A673 (cell line): ENCODE measurements at regions not wholly inside any gene's neighbourhood (a gene's known extent, or its start where the extent isn't known, plus 50 kb on each side); places are given as distances from the start of the nearest gene placed in this dataset.
A peak's percentile ranks its signal among the peaks of the same experiment; 100 is the strongest.
"Not testable (repeated sequence)": the region's sequence is repeated elsewhere in the genome, so short reads cannot be mapped to it uniquely, and the experiment has no call there.

Experiments used
- BruUV-seq: library from RNA; stranded (reverse); fragments of 400-500 nt; replicated peaks from 2 replicates; lab custom pipeline; 2021; lab: Mats Ljungman, UMichigan
- CTCF ChIA-PET: fragments of 300-600 bp; sonication (Branson Sonifier 250); formaldehyde crosslinking; loops from one replicate; lab custom pipeline; 2022; ENCODE audit warnings: antibody characterized with exemption; lab: Charles Lee
- POLR2A ChIA-PET: fragments of 300-600 bp; sonication (Branson Sonifier 250); formaldehyde crosslinking; loops from one replicate; lab custom pipeline; 2022; ENCODE audit warnings: antibody characterized with exemption; ENCODE audit not compliant: low non-redundant PET; lab: Charles Lee
- DNase-seq: peaks from one replicate; pipeline ENCODE4 v3.0.0-alpha.2; 2015; ENCODE audit warnings: low spot score
- H3K27ac ChIP-seq: fragments of 200-600 bp; sonication (generic); 2 replicates; pipeline ENCODE4 v1.5.1; 2016; ENCODE audit warnings: mixed run types, low read depth, mild to moderate bottlenecking, mixed read lengths, antibody characterized with exemption, low read length; ENCODE audit not compliant: poor library complexity, severe bottlenecking
- H3K27me3 ChIP-seq: fragments of 200-600 bp; sonication (generic); replicated peaks from 2 replicates; pipeline ENCODE4 v1.6.1; 2017; ENCODE audit warnings: mixed run types, low read depth, mild to moderate bottlenecking, mixed read lengths, antibody characterized with exemption, low read length; ENCODE audit not compliant: insufficient read depth, poor library complexity
- H3K36me3 ChIP-seq: fragments of 200-600 bp; sonication (generic); 2 replicates; pipeline ENCODE4 v1.6.1; 2016; ENCODE audit warnings: mixed run types, mild to moderate bottlenecking, mixed read lengths, antibody characterized with exemption, low read length; ENCODE audit not compliant: insufficient read depth, poor library complexity, severe bottlenecking
- H3K4me1 ChIP-seq: fragments of 200-600 bp; sonication (generic); 2 replicates; pipeline ENCODE4 v1.6.1; 2017; ENCODE audit warnings: mixed run types, mild to moderate bottlenecking, mixed read lengths, antibody characterized with exemption, low read length; ENCODE audit not compliant: insufficient read depth, poor library complexity, severe bottlenecking
- H3K4me3 ChIP-seq: fragments of 200-600 bp; sonication (generic); 2 replicates; pipeline ENCODE4 v1.5.1; 2016; ENCODE audit warnings: low read depth, mixed run types, mild to moderate bottlenecking, mixed read lengths, low read length; ENCODE audit not compliant: poor library complexity, severe bottlenecking
- H3K9me3 ChIP-seq: fragments of 200-600 bp; sonication (generic); 2 replicates; pipeline ENCODE4 v1.6.1; 2016; ENCODE audit warnings: mixed run types, low read depth, mild to moderate bottlenecking, mixed read lengths, antibody characterized with exemption, low read length; ENCODE audit not compliant: poor library complexity, severe bottlenecking
- EZH2 ChIP-seq: fragments of 200-600 bp; sonication (generic); IDR thresholded peaks from 2 replicates; pipeline ENCODE4 v1.6.1; 2017; ENCODE audit warnings: borderline replicate concordance, low read depth, mild to moderate bottlenecking, mixed read lengths, antibody characterized with exemption, low read length; ENCODE audit not compliant: poor library complexity, severe bottlenecking
- intact Hi-C: fragments of 100-400 bp; cut with micrococcal nuclease; formaldehyde crosslinking; loops from one replicate; pipeline ENCODE4 v1.10.0; 2022; ENCODE audit not compliant: unreplicated experiment
- TF ChIP-seq, protein P1 (sequence below): fragments of 300-800, 200-600 bp; sonication (generic); conservative IDR thresholded peaks from 2 replicates; pipeline ENCODE4 v1.5.1; 2017; ENCODE audit warnings: low read depth, mild to moderate bottlenecking, antibody characterized with exemption, low read length, moderate library complexity, mixed read lengths

DNA sequence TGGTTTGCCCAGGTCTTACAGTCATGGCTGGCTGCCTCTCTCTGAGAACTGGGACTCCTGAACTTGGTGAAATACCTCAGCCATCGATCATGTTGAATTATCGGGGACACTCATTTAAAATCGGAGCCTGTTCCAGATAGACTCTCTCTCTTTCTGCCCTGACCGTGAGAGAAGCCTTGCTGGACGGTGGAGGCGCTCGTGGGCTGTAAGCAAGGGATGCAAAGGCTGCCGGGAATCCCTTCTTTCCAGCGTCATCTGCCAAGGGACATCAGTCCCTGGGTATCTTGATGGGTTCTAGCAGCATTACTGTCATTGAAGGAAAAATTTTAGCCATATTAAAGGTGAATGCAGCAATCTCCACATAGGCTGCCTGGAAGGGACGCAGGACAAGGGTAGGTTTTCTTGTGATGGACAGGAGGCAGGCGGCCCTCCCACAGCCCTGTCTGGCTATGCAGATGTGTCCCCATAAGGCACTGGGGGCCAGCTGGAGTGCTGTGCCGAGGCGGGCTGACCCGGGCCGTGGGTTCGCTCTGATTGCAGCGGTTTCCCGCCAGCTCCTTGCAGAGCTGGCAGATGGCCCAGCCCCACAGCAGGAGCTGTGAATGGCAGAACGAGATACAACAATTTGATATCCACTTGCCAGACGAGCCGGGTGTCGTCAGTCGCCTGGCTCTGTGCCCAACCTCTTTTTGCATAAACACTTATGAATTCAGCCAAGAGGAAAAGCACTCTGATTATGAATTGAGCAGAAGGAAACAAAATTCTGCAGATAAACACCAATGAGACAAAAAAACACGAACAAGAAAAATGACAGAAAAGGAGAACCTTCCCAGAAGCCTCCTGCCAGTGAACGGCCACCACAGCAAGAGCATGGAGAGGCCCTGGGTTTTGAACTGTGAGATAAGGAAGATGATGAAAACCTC lies 151.9 kb upstream of the ALDH3B2 start:
- H3K36me3 ChIP-seq, H3K9me3 ChIP-seq, H3K27me3 ChIP-seq, H3K27ac ChIP-seq, CTCF ChIA-PET, intact Hi-C loops, POLR2A ChIA-PET, BruUV-seq, H3K4me3 ChIP-seq, H3K4me1 ChIP-seq: not testable (repeated sequence)
- TF ChIP-seq, protein P1, sequence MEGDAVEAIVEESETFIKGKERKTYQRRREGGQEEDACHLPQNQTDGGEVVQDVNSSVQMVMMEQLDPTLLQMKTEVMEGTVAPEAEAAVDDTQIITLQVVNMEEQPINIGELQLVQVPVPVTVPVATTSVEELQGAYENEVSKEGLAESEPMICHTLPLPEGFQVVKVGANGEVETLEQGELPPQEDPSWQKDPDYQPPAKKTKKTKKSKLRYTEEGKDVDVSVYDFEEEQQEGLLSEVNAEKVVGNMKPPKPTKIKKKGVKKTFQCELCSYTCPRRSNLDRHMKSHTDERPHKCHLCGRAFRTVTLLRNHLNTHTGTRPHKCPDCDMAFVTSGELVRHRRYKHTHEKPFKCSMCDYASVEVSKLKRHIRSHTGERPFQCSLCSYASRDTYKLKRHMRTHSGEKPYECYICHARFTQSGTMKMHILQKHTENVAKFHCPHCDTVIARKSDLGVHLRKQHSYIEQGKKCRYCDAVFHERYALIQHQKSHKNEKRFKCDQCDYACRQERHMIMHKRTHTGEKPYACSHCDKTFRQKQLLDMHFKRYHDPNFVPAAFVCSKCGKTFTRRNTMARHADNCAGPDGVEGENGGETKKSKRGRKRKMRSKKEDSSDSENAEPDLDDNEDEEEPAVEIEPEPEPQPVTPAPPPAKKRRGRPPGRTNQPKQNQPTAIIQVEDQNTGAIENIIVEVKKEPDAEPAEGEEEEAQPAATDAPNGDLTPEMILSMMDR, result peak; percentile 51; the same call in 1 of the 2 replicates
- peak; percentile 85 for DNase-seq

DNA sequence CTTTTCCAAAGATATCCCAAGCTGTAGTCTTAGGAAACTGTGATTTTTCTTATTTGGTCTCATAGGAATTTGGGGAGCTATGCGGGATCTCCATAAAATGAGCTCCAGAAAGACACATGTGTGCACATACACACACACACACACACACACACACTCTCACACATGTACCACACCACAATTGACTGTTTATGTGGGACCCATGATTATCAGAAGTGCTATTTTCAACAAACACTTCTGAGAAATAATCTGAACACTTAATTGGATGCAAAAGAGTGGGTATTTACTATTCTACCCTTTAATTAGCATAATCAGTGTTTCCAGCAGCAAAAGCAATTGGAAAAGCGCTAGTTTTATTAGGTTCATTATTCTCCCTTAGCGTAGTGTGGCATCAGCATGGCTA lies 150.4 kb upstream of the ALDH3B2 start:
- H3K27me3 ChIP-seq, H3K36me3 ChIP-seq, BruUV-seq, H3K9me3 ChIP-seq, CTCF ChIA-PET, DNase-seq, intact Hi-C loops, H3K4me1 ChIP-seq, H3K4me3 ChIP-seq, H3K27ac ChIP-seq, POLR2A ChIA-PET: not testable (repeated sequence)

- Histone ChIP-seq H3K36me3 (no peaks in the 10 kb centered on the region), H3K4me1 (no peaks in the 10 kb centered on the region), H3K9me3 (no peaks in the 10 kb centered on the region), H3K27ac (no peak overlapping the region), H3K4me3 (no peak overlapping the region), H3K27me3 (peaks cover 4% of the 10 kb centered on the region)
- ChIA-PET POLR2A (no interaction called here), CTCF (no interaction called here)
- no peak for DNase-seq
- BruUV-seq, result no TSS peak
- intact Hi-C loops, result no loop called here
- TF ChIP-seq EZH2, result no peak
- TF ChIP-seq, protein P1, result no peak
These were observed 145.7 kb upstream of the ALDH3B2 start for GRCh38 chr11:67820081-67820480.

DNA sequence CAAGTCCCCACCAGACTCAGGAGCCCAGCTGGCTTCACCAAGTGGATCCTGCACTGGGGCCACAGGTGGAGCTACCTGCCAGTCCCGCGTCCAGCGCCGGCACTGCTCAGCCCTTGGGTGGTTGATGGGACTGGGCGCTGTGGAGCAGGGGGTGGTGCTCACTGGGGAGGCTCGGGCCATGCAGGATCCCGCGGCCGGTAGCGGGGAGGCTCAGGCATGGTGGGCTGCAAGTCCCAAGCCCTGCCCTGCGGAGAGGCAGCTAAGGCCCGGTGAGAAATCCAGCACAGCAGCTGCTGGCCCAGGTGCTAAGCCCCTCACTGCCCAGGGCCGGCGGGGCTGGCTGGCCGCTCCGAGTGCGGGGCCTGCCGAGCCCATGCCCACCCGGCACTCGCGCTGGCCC lies 143.1 kb upstream of the ALDH3B2 start:
- POLR2A ChIA-PET, BruUV-seq, CTCF ChIA-PET: not testable (repeated sequence)

DNA sequence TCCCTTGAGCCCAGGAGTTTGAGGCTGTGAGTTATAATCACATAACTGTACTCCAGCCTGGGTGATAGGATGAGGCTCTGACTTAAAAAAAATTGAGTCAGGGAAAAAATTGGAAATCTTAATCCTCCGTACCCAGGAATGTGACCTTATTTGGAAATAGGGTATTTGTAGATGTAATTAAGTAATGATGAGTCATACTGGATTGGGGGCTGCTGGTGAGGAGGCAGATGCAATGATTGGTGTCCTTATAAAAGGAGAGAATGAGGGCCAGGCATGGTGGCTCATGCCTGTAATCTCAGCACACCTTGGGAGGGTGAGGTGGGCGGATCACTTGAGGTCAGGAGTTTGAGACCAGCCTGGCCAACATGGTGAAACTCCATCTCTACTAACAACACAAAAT lies 134.9 kb upstream of the ALDH3B2 start:
- H3K4me1 ChIP-seq, BruUV-seq, H3K36me3 ChIP-seq, CTCF ChIA-PET, intact Hi-C loops, H3K27ac ChIP-seq, POLR2A ChIA-PET, H3K9me3 ChIP-seq, H3K27me3 ChIP-seq, H3K4me3 ChIP-seq: not testable (repeated sequence)
- peak; percentile 45 for DNase-seq

More for the DNA sequence above, 143.1 kb upstream of the ALDH3B2 start:
- DNase-seq, intact Hi-C loops, H3K36me3 ChIP-seq, H3K27me3 ChIP-seq, H3K4me1 ChIP-seq, H3K4me3 ChIP-seq, H3K27ac ChIP-seq, H3K9me3 ChIP-seq: not testable (repeated sequence)

- H3K27me3 ChIP-seq, H3K4me1 ChIP-seq, BruUV-seq, H3K36me3 ChIP-seq, H3K27ac ChIP-seq, DNase-seq, H3K4me3 ChIP-seq, POLR2A ChIA-PET, intact Hi-C loops, H3K9me3 ChIP-seq, CTCF ChIA-PET: not testable (repeated sequence)
These were observed 133.5 kb upstream of the ALDH3B2 start for GRCh38 chr11:67807896-67808295.
